ENCODE measurements at regions not wholly inside any gene's neighbourhood (a gene's known extent, or its start where the extent isn't known, plus 50 kb on each side); places are given as distances from the start of the nearest gene placed in this dataset.

GRCh38 chr4:23322732-23323131 lies 567.1 kb downstream of the PPARGC1A start:
- Histone ChIP-seq H3K4me1 (ENCODE audit: low read length) (no peaks in the 10 kb centered on the region), H3F3A (ENCODE audit: insufficient read depth, low read length) (no peaks in the 10 kb centered on the region), H3K4me3 (ENCODE audit: low read length) (no peak overlapping the region), H3K9me3 (replicated peaks; ENCODE audit: insufficient read depth, low read length) (no peaks in the 10 kb centered on the region), H3K36me3 (replicated peaks; ENCODE audit: insufficient read depth, low read length) (no peaks in the 10 kb centered on the region), H3K4me2 (ENCODE audit: low read depth, low read length) (no peak overlapping the region), H3K9ac (ENCODE audit: low read length) (no peak overlapping the region), H3K27ac (ENCODE audit: low read length) (no peak overlapping the region), H2AFZ (ENCODE audit: low read length) (no peak overlapping the region), H4K20me1 (ENCODE audit: insufficient read depth, low read length) (no peaks in the 10 kb centered on the region), H3K79me2 (ENCODE audit: low read length) (no peaks in the 10 kb centered on the region), H3K27me3 (replicated peaks; ENCODE audit: insufficient read depth, low read length) (no peaks in the 10 kb centered on the region), H3K9me2 (replicated peaks; ENCODE audit: insufficient read depth, low read length) (no peaks in the 10 kb centered on the region)
- DNase-seq = no peak
- no peak for TF ChIP-seq CTCF (IDR thresholded peaks at IDR 0.05; ENCODE audit: low read length)
- no peak for TF ChIP-seq EZH2 (optimal IDR thresholded peaks at IDR 0.05; ENCODE audit: low read depth, low read length)
- TF ChIP-seq EZH2phosphoT487 (IDR thresholded peaks at IDR 0.05; ENCODE audit: low read length) = no peak

GRCh38 chr4:23320931-23321587 lies 568.8 kb downstream of the PPARGC1A start:
- Histone ChIP-seq H3K36me3 (replicated peaks; ENCODE audit: insufficient read depth, low read length) (no peaks in the 10 kb centered on the region), H3F3A (ENCODE audit: insufficient read depth, low read length) (no peaks in the 10 kb centered on the region), H3K9me3 (replicated peaks; ENCODE audit: insufficient read depth, low read length) (no peaks in the 10 kb centered on the region), H3K9me2 (replicated peaks; ENCODE audit: insufficient read depth, low read length) (no peaks in the 10 kb centered on the region), H3K27ac (ENCODE audit: low read length) (no peak overlapping the region), H3K27me3 (replicated peaks; ENCODE audit: insufficient read depth, low read length) (no peaks in the 10 kb centered on the region), H3K79me2 (ENCODE audit: low read length) (no peaks in the 10 kb centered on the region), H3K4me1 (ENCODE audit: low read length) (no peaks in the 10 kb centered on the region), H2AFZ (ENCODE audit: low read length) (no peak overlapping the region), H3K9ac (ENCODE audit: low read length) (no peak overlapping the region), H3K4me3 (ENCODE audit: low read length) (no peak overlapping the region), H4K20me1 (ENCODE audit: insufficient read depth, low read length) (no peaks in the 10 kb centered on the region), H3K4me2 (ENCODE audit: low read depth, low read length) (no peak overlapping the region)
- TF ChIP-seq EZH2phosphoT487 (IDR thresholded peaks at IDR 0.05; ENCODE audit: low read length) (no peak), EZH2 (optimal IDR thresholded peaks at IDR 0.05; ENCODE audit: low read depth, low read length) (no peak), CTCF (IDR thresholded peaks at IDR 0.05; ENCODE audit: low read length) (no peak)
- no peak for DNase-seq

- H3K9me2 ChIP-seq (replicated peaks; ENCODE audit: insufficient read depth, low read length) = no peaks in the 10 kb centered on the region
- H3F3A ChIP-seq (ENCODE audit: insufficient read depth, low read length) = no peaks in the 10 kb centered on the region
- H3K4me2 ChIP-seq (ENCODE audit: low read depth, low read length) = no peak overlapping the region
- H2AFZ ChIP-seq (ENCODE audit: low read length) = no peak overlapping the region
- H3K36me3 ChIP-seq (replicated peaks; ENCODE audit: insufficient read depth, low read length) = no peaks in the 10 kb centered on the region
- no peaks in the 10 kb centered on the region for H3K9me3 ChIP-seq (replicated peaks; ENCODE audit: insufficient read depth, low read length)
- H3K27me3 ChIP-seq (replicated peaks; ENCODE audit: insufficient read depth, low read length) = no peaks in the 10 kb centered on the region
- no peaks in the 10 kb centered on the region for H3K79me2 ChIP-seq (ENCODE audit: low read length)
- no peak overlapping the region for H3K9ac ChIP-seq (ENCODE audit: low read length)
- H3K4me3 ChIP-seq (ENCODE audit: low read length) = no peak overlapping the region
- no peaks in the 10 kb centered on the region for H3K4me1 ChIP-seq (ENCODE audit: low read length)
- no peak overlapping the region for H3K27ac ChIP-seq (ENCODE audit: low read length)
- no peaks in the 10 kb centered on the region for H4K20me1 ChIP-seq (ENCODE audit: insufficient read depth, low read length)
- no peak for DNase-seq
- TF ChIP-seq EZH2 (optimal IDR thresholded peaks at IDR 0.05; ENCODE audit: low read depth, low read length) (no peak), EZH2phosphoT487 (IDR thresholded peaks at IDR 0.05; ENCODE audit: low read length) (no peak), CTCF (IDR thresholded peaks at IDR 0.05; ENCODE audit: low read length) (no peak)
Measured at GRCh38 chr4:23312686-23313085, 577.2 kb downstream of the PPARGC1A start.
